ENCODE measurements at regions not wholly inside any gene's neighbourhood (a gene's known extent, or its start where the extent isn't known, plus 50 kb on each side); places are given as distances from the start of the nearest gene placed in this dataset.

DNA sequence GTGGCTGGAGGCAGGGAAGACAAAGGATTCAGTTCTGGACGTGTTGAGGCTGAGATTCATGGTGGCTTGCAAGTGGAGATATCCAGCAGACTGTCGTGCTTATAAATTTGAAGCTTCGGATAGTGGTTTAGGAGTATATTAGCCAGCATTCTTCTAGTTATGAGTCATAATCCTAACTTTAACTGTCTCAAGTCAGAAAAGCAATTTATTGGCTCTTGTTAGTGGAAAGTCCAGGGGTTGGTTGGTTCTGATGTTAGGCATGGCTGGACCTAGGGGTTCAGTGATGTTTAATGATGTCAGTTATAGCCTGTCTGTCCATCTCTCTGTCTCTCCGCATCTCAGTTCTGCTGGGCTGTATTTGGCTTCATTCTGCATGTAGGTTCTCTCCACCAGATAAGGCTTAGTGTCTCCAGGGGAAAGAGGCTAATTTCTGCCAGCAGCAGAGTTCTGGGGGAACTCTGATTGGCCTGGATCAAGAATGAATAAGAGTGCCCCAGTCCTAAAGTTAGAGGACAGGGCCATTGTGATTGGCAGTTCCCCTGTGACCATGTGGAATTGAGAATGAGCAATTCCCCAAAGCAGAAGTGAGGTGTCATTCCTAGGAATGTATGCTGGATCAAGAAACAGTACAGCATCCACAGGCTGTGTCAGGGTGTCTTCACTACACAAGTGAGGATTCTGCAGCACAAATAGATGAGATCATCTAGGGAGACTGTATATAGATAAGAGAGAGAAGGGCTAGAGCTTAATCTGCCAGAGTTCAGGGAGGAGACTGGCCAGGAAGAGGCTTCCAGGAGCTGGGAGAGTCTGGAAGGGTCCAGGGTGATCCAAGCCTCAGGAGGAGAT, 72.9 kb upstream of the SHB start:
- Histone ChIP-seq H3K36me3 (ENCODE audit: insufficient read depth, low read length) (no peaks in the 10 kb centered on the region), H3K4me3 (ENCODE audit: low read length) (no peak overlapping the region), H3K27me3 (ENCODE audit: control insufficient read depth in 1 of 2, insufficient read depth in 2 of 2, low read length in 2 of 2) (peaks cover 7 to 18% of the 10 kb centered on the region in 2 experiments), H3K27ac (ENCODE audit: low read depth in 1 of 2, low read length in 2 of 2) (no peak overlapping the region), H3K4me1 (ENCODE audit: insufficient read depth, low read length) (no peaks in the 10 kb centered on the region), H3K9me3 (ENCODE audit: control insufficient read depth in 1 of 2, insufficient read depth in 1 of 2, low read length in 2 of 2) (peaks cover 0 to 3% of the 10 kb centered on the region in 2 experiments)
- POLR2A ChIA-PET, result no interaction called here
- DNase-seq (no peak), ATAC-seq (ENCODE audit: poor library complexity) (no peak)
- Mint-ChIP-seq H3K27ac (no peak overlapping the region), H3K9me3 (no peaks in the 10 kb centered on the region), H3K36me3 (ENCODE audit: low read depth) (no peaks in the 10 kb centered on the region), H3K4me1 (ENCODE audit: low read depth) (no peaks in the 10 kb centered on the region), H3K4me3 (no peak overlapping the region), H3K27me3 (peaks cover 66% of the 10 kb centered on the region)
- CTCF ChIA-PET, result no interaction called here
- TF ChIP-seq, protein P1, sequence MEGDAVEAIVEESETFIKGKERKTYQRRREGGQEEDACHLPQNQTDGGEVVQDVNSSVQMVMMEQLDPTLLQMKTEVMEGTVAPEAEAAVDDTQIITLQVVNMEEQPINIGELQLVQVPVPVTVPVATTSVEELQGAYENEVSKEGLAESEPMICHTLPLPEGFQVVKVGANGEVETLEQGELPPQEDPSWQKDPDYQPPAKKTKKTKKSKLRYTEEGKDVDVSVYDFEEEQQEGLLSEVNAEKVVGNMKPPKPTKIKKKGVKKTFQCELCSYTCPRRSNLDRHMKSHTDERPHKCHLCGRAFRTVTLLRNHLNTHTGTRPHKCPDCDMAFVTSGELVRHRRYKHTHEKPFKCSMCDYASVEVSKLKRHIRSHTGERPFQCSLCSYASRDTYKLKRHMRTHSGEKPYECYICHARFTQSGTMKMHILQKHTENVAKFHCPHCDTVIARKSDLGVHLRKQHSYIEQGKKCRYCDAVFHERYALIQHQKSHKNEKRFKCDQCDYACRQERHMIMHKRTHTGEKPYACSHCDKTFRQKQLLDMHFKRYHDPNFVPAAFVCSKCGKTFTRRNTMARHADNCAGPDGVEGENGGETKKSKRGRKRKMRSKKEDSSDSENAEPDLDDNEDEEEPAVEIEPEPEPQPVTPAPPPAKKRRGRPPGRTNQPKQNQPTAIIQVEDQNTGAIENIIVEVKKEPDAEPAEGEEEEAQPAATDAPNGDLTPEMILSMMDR (IDR thresholded peaks at IDR 0.05), result no peak
- intact Hi-C loops (cut with DNase I, micrococcal nuclease), result no loop called here

DNA sequence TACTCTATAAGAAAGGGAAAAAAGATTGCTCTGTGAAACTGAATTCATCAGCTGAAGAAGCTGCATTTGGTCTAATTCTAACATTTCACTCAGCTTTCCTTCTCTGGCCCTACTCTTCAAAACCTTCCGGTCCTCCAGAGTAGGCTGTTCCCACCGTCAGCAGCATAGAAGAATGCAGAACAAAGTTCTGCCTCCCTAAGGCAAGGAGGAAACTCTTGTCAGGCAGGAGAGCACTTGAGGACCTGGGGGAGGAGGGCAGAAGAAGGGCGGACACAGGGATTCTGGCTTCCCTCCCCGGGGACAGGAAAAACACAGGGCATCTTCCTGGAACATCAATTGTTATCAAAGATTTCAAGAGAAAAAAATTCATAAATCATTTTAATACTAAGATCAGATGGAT, 69.2 kb upstream of the SHB start:
- peaks cover 4 to 18% of the 10 kb centered on the region in 2 experiments for H3K27me3 ChIP-seq (ENCODE audit: control insufficient read depth in 1 of 2, insufficient read depth in 2 of 2, low read length in 2 of 2)
- CTCF ChIA-PET, result no interaction called here
- H3K36me3 ChIP-seq (ENCODE audit: insufficient read depth, low read length), result no peaks in the 10 kb centered on the region
- no peak for DNase-seq
- H3K27ac Mint-ChIP-seq, result no peak overlapping the region
- intact Hi-C loops (cut with DNase I, micrococcal nuclease), result no loop called here
- no peak overlapping the region for H3K4me3 Mint-ChIP-seq
- H3K27me3 Mint-ChIP-seq, result peaks cover 56% of the 10 kb centered on the region
- H3K27ac ChIP-seq (ENCODE audit: low read depth in 1 of 2, low read length in 2 of 2), result no peak overlapping the region
- H3K4me3 ChIP-seq (ENCODE audit: low read length), result no peak overlapping the region
- H3K4me1 Mint-ChIP-seq (ENCODE audit: low read depth), result no peaks in the 10 kb centered on the region
- no peaks in the 10 kb centered on the region for H3K9me3 ChIP-seq (ENCODE audit: control insufficient read depth in 1 of 2, insufficient read depth in 1 of 2, low read length in 2 of 2)
- no peak for ATAC-seq (ENCODE audit: poor library complexity)
- TF ChIP-seq, protein P1 (IDR thresholded peaks at IDR 0.05), result no peak
- no peaks in the 10 kb centered on the region for H3K36me3 Mint-ChIP-seq (ENCODE audit: low read depth)
- no peaks in the 10 kb centered on the region for H3K4me1 ChIP-seq (ENCODE audit: insufficient read depth, low read length)
- POLR2A ChIA-PET, result no interaction called here
- no peaks in the 10 kb centered on the region for H3K9me3 Mint-ChIP-seq

DNA sequence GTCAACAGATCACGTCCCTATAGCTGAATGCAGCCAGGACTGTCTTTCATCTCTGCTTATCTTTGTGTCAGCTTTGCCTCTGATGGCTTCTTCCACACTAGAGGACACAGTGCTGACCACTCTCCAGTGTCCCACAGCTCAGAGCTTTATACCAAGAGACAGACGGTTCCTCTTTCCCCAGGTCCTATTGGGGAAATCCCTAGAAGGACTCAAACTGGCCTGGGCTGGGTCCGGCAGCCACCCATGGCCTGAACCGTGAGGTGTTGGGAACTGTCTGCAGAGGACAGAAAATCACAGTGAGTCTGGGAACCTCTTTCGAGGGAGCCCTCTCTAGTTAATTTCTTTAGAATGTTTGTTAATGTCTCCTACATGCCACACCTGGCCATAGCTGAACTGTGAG, 68.3 kb upstream of the SHB start:
- TF ChIP-seq, protein P1 (IDR thresholded peaks at IDR 0.05), result no peak
- Histone ChIP-seq H3K4me1 (ENCODE audit: insufficient read depth, low read length) (no peaks in the 10 kb centered on the region), H3K27me3 (ENCODE audit: control insufficient read depth in 1 of 2, insufficient read depth in 2 of 2, low read length in 2 of 2) (peaks cover 4 to 18% of the 10 kb centered on the region in 2 experiments), H3K36me3 (ENCODE audit: insufficient read depth, low read length) (no peaks in the 10 kb centered on the region), H3K4me3 (ENCODE audit: low read length) (no peak overlapping the region), H3K27ac (ENCODE audit: low read depth in 1 of 2, low read length in 2 of 2) (no peak overlapping the region), H3K9me3 (ENCODE audit: control insufficient read depth in 1 of 2, insufficient read depth in 1 of 2, low read length in 2 of 2) (no peaks in the 10 kb centered on the region)
- CTCF ChIA-PET, result no interaction called here
- intact Hi-C loops (cut with DNase I, micrococcal nuclease), result no loop called here
- Mint-ChIP-seq H3K4me1 (ENCODE audit: low read depth) (no peaks in the 10 kb centered on the region), H3K4me3 (no peak overlapping the region), H3K9me3 (no peaks in the 10 kb centered on the region), H3K36me3 (ENCODE audit: low read depth) (no peaks in the 10 kb centered on the region), H3K27ac (no peak overlapping the region), H3K27me3 (peaks cover 47% of the 10 kb centered on the region)
- no peak for DNase-seq
- no peak for ATAC-seq (ENCODE audit: poor library complexity)
- POLR2A ChIA-PET, result no interaction called here
